HG02852 (cell line): ENCODE measurements at regions not wholly inside any gene's neighbourhood (a gene's known extent, or its start where the extent isn't known, plus 50 kb on each side); places are given as distances from the start of the nearest gene placed in this dataset.
A peak's percentile ranks its signal among the peaks of the same experiment; 100 is the strongest.
"Not testable (repeated sequence)": the region's sequence is repeated elsewhere in the genome, so short reads cannot be mapped to it uniquely, and the experiment has no call there.

ENCODE experiments used
- ATAC-seq: cut with Tn5 transposase; IDR thresholded peaks from one replicate; pipeline ENCODE4 v1.9.1; 2021; ENCODE audit warnings: mild to moderate bottlenecking, moderate library complexity; ENCODE audit not compliant: unreplicated experiment

GRCh38 chr16:10312784-10313724, 72.8 kb upstream of the ATF7IP2 start:
- ATAC-seq: peak; percentile 89

- ATAC-seq: no peak
Measured at GRCh38 chr16:10314317-10314716, 71.5 kb upstream of the ATF7IP2 start.

- ATAC-seq: no peak
Measured at GRCh38 chr16:10314811-10315210, 71.0 kb upstream of the ATF7IP2 start.

GRCh38 chr16:10317425-10318001, 68.3 kb upstream of the ATF7IP2 start:
- no peak for ATAC-seq

DNA sequence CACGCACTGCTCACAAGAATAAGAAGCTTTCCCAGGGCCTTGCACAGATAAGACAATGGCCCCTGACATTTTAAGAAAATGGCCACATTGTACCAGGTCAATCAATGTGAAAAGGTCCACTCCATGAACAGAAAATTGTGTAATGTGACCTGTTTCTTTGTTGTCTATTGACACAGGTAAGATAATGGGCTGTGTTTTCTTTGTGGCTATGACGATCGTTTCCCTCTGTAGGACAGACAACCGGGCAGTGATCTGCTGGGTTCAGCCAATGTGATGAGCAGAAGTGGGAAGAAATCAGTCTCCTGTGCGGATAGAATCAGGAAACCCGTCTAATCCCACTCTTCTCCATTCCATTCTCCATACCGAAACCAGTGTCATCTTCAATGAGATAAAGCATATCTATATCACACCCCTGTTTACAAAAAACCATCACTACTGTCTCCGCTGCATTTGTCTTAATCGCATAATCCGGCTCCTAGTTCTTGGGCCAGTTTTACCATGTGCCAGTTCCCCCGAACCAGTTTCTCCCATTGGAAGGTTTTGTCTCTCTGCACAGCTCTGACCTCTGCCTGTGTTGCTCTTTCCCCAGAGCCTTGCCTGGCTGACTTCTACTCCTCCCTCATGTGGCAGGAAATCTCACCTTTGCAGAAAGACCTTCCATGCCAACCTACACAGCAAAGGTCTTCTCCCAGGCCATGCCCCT, 66.9 kb upstream of the ATF7IP2 start:
- no peak for ATAC-seq

DNA sequence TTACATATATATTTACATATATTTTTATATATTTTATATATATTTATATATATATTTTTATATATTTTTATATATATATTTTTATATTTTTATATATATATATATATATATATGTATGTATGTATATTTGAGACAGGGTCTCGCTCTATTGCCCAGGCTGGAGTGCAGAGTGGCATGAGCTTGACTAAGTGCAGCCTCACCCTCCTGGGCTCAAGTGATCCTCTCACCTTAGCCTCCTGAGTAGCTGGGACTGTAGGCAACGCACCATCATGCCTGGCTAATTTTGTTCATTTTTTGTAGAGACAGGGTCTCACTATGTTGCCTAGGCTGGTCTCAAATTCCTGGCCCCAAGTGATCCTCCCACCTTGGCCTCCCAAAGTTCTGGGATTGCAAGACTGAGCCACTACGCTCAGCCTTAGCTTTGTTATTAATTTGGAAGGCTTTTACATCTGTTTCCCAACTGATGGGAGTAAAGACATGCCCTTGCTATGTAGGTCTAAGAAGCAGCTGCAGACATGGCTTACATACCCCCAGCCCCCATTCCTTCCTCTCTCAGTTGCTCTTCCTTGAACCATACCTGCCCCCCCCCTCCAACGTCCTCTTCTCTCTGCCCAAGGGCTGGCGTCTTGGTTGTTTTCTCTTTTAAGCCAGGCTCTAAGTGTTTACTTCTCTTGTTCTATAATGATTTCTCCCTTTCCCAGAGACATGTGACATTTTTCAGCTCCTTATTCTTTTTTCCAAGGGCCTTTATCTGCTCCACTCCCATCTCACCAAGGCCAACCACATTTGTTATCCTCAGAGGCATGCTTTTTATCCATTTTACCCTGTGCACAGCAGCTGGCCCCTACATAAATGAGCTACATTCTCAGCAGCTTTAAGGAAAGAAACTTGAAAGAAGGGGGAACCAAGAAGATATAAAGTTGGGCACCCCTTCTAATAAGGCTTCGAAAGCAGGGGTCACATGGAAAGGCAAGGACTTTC, 64.2 kb upstream of the ATF7IP2 start:
- ATAC-seq: no peak

GRCh38 chr16:10322723-10323527, 62.9 kb upstream of the ATF7IP2 start:
- no peak for ATAC-seq

DNA sequence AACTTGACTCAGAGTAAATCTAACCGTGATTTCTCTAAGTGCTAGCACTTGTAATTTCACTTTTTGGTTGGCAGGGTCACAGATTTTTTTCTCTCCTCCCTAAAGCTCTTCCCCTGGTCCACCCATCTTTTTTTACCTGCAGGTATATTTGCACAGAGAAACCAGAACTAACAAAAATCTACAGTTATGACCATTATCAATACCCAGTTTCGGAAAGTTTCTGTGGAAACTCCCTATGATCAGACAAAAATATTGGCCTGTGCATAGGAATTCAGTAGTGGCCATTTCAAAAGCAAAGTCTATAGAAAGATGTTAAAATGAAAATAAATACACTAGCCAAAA, 62.4 kb upstream of the ATF7IP2 start:
- ATAC-seq: no peak

DNA sequence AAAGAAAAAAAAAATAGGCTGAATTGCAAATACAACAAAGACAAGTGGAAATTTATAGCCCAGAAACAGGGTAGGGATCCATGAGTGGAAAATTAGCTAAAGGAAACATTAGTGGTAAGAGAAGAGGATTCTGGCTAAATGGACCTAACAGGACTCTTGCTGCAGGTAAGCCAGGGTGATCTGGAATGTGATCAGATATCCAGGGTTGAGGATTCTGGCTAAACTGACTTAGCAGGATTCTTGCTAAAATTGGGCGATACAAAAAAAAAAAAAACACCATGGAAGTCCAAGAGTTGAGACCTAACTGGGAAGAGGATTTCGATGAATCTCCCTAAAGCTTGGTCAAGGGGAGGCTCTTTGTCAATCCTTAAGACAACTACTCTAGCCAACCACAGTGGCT, 61.7 kb upstream of the ATF7IP2 start:
- no peak for ATAC-seq

DNA sequence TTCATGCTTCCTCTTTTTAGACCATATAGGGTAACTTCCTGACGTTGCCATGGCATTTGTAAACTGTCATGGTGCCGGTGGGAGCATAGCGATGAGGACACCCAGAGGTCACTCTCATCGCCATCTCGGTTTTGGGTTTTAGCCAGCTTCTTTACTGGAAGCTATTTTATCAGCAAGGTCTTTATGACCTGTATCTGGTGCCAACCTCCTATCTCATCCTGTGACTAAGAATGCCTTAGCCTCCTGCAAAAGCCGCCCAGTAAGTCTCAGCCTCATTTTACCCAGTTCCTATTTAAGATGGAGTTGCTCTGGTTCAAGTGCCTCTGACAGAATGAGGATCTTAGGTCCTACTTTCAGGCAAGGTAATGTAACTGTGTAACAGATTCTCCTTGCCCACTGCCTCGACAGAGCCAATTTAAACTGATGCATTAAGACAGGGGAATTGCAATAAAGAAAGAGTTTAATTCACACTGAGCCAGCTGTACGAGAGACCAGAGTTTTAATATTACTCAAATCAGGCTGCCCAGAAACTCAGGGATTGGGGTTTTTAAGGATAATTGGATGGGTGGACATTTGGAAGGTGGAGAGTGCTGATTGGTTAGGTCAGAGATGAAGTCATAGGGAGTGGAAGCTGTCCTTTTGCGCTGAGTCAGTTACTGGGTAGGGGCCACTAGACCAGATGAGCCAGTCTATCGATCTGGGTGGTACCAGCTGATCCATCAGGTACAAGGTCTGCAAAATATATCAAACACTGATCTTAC, 59.9 kb upstream of the ATF7IP2 start:
- ATAC-seq: no peak

DNA sequence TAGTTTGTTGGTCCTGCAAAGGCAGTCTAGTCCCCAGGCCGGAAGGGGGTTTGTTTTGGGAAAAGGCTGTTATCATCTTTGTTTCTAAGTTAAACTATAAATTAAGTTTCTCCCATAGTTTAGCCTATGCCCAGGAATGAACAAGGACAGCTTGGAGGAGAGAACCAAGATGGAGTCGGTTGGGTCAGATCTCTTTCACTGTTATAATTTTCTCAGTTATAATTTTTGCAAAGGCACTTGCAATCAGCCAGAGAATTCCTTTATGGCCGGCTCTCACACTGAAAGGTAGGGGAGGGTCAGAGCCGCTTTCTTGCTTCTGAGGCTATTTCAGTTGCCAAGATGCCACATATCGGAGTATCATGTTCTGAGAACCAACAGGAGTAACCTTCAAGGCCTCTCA, 59.2 kb upstream of the ATF7IP2 start:
- ATAC-seq: no peak

DNA sequence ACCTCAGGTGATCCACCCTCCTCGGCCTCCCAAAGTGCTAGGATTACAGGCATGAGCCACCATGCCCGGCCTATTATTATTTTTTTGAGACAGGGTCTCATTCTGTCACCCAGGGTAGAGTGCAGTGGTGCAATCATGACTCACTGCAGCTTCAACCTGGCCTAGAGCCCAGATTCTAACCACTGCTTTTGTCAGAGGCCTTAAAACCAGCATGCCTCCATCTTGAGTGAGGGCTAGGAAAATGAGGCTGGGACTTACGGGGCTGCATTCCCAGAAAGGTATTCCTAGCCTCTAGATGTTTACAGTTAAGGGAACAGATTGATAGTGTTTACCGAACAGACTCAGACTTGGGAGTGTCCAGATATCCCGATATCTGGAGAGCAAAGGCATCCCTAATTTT, 57.6 kb upstream of the ATF7IP2 start:
- ATAC-seq: not testable (repeated sequence)

DNA sequence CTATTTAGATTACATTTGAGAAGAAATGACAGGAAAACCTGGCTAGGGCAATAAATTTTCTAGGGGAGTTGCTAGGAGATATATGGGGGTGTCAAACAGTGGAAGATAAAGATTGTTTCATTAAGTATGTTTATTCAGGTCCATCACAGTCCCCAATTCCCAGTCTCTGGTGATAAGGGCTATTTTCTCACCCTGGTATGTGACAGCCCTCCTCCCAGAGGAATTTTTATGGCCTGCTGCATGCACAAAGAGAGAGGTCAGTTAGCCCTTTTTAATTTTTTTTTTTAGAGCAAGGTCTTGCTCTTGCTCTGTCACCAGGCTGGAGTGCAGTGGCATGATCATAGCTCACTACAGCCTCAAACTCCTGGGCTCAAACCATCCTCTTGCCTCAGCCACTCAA, 53.6 kb upstream of the ATF7IP2 start:
- ATAC-seq: no peak

DNA sequence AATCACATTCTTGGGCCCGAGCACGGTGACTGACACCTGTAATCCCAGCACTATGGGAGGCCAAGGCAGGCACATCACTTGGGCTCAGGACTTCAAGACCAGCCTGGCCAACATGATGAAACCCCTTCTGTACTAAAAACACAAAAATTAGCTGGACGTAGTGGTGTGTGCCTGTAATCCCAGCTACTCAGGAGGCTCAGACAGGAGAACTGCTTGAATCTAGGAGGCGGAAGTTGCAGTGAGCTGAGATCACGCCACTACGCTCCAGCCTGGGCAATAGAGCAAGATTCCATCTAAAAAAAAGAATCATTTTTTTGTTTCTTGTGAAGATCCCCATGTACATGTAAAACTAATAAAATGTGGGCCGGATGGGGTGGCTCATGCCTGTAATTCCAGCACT, 53.1 kb upstream of the ATF7IP2 start:
- ATAC-seq: no peak

DNA sequence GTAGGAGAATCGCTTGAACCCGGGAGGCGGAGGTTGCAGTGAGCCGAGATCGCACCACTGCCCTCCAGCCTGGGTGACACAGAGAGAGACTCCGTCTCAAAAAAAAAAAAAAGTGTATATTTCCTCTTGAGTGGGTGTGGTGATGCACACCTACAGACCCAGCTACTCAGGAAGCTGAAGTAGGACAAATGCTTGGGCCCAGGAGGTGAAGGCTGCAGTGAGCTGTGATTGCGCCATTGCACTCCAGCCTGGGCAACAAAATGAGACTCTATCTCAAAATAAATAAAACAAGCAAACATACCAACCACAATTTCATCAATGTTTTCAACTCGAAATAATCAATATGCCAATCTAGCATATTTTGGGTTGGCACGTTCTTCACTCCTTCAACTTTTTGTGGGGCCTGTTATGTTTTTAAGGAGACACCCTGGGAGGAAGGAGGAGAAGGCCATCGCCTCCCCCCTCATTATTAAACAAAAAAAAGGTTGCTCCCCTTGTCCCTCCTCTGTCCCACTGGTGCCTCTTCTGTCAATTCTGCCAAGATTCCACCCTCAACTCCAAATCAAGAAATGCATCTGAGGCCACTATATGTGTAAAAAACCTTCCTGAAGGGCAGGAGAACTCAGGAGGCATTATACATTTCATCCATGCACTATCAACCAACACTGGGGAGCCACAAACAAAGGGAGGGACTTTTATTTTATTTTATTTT, 52.4 kb upstream of the ATF7IP2 start:
- ATAC-seq: no peak

DNA sequence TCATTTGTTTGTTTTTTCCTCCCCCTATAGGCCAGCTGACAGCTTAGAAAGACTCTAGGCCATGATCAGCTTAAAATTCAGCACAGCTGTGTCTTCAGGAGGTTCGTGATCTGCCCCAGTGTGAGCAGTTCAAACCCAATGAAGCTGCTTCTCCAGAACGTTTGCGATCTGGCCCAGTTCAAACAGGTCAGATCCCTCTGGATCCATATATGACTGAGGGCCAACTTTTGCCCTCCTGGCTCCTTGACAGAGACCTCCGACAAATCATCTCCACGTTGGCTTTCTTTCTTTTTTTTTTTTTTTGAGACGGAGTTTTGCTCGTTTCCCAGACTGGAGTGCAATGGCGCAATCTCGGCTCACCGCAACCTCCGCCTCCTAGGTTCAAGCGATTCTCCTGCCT, 50.2 kb upstream of the ATF7IP2 start:
- ATAC-seq: no peak
